Right lung (tissue), 2 donors: ENCODE measurements at regions not wholly inside any gene's neighbourhood (a gene's known extent, or its start where the extent isn't known, plus 50 kb on each side); places are given as distances from the start of the nearest gene placed in this dataset.

Source experiments
- DNase-seq, 2 donors: peaks; one replicate each; pipeline ENCODE4 v3.0.0-alpha.2; 2013

DNA sequence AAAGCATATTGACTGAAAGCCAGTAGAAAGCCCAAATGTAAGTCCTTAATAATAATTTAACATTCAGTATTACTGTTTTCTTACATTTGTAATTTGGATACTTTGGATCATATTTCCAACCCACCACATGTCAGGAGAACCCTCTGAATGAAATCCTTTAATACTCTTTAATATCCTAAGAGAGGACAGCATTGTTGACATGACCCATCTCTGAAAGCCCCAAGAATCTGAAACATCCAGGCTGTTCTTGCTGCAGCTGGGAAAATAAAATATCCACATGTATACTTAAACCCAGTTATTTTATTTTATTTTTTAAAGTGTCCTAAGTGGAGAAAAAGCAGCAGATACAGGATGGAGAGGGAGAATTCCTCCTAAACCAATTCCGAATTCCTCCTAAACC is 130.8 kb upstream of the RIPOR2 start:
- no peak for DNase-seq

GRCh38 chr6:25068866-25069265 is 133.1 kb upstream of the RIPOR2 start:
- no peak for DNase-seq

DNA sequence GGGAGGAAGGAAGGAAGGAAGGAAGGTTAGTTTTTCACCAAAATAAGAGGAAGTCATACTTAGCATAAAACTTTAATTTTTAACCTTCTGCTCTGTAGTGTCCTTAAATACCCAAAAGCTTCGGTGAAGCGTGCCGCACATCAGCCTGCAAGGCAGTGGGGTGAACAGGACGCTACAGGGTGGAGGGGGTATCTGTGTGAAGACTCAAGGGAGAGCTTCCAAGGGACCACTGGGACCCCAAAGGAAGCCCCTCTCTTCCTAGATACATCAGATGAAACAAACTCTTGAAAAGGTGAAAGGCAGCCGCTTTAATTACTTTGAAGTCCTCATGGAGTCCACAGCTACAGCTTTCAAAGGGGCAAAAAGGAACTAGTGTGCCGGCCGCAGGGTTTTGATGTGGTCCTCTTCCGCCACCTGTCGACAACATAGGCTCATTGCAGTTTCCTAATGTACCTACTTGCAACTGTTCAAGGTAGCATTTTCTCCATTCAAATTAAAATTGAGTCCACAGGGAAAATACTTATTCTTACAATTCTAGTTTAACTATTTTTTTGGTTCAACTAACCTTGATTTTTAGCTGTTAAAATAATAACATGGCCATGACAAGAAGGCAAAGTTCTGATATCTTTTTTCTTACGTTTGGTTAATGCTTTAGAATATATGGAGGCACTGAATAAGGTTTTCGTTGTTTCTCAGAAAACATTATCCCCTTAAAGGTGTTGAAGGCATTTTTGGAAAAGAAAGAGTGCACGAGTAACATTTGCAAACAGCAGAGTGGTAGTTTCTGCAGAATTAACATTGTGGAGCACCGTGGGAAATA is 135.0 kb upstream of the RIPOR2 start:
- DNase-seq: peak; percentile 61 to 80

- no peak for DNase-seq
Measured at GRCh38 chr6:25078141-25078540, 142.4 kb upstream of the RIPOR2 start.

DNA sequence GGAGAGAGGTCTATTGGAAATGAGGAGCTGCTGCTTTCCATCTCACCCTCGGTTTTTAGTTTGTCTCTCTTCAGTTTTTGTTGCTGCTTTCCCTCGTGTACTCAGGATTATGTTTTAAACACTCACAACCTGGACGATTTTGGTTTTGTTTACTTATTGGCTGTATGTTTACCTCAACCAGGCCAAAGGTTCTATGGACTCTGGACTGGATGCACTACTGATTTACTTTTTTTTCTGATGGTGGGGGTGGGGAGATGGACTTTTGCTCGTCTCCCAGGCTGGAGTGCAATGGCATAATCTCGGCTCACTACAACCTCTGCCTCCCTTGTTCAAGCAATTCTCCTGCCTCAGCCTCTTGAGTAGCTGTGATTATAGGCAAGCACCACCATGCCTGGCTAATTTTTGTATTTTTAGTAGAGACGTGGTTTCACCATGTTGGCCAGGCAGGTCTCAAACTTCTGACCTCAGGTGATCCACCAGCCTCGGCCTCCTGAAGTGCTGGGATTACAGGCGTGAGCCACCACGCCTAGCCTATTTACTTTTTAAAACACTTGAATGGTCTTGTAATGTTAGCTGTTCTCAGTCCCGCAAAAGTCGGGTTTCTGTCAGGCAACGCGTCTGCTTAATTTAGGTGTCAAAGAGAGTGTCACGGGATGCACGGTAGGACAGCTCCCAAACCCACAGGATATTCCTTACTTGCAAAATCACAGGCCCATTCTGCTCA is 148.2 kb upstream of the RIPOR2 start:
- no peak for DNase-seq

GRCh38 chr6:25084508-25084833 is 148.7 kb upstream of the RIPOR2 start:
- DNase-seq: no peak

DNA sequence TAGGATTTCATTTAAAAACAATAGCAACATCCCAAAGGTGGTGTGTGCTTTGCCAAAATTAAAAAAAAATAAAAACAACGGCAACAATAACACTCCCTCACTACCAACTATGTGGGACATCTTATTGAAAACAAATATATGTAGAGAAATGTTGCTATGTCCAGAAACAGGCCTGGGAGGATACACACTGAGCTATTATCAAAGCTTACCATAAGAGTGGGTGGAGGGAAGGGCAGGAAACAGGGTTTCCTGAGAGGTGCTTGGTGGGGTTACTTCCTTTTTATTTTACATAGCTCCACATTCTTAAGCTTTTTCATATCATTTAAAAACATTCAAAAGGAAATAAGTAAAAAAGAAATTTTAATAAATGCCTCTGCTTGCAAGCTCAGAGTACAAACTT is 150.0 kb upstream of the RIPOR2 start:
- no peak for DNase-seq

- no peak for DNase-seq
Measured at GRCh38 chr6:25086500-25087091, 150.8 kb upstream of the RIPOR2 start.

DNA sequence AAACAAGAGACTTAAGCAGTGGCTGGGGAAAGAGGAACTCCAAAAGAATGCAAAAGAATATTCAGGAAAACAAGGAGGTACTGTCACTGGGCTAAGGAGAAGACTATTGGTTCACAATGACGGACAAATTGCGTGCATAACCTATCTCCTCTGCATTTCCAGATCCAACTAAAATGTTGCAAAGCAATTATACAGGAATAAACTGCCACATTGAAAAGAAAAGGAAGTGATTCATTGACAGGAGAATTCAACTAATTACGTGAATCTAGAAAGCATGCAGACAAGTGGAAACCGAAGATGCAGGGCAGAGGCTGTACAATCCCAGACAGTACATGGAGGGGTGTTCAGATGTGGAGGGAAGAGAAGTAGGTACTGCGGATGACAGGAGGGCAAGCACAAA is 152.8 kb upstream of the RIPOR2 start:
- DNase-seq: no peak

DNA sequence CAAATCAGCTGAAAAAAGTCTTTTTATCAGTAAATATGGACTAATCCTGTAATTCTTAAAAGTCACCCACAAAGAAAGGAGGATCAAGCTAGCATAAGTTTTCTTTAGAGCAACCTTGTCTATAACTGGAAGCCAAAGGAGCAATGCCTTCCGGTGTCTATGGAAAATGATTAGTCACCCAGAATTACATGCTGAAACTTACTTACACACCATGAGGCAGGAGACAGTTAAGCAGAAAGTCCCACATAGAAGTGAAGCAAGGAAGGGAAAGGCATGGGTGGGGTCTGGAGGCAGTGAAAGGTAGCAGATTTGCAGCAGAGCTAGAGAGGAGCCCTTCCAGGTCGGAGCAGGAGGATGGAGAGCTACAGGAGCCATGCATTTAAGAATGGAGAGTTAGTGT is 153.7 kb upstream of the RIPOR2 start:
- no peak for DNase-seq

- no peak for DNase-seq
Measured at GRCh38 chr6:25094726-25095125, 159.0 kb upstream of the RIPOR2 start.

GRCh38 chr6:25100288-25100687 is 164.5 kb upstream of the RIPOR2 start:
- no peak for DNase-seq

GRCh38 chr6:25103603-25104002 is 167.8 kb upstream of the RIPOR2 start:
- no peak for DNase-seq

- no peak for DNase-seq
Measured at GRCh38 chr6:25105070-25105925, 169.5 kb upstream of the RIPOR2 start.

- no peak for DNase-seq
Measured at GRCh38 chr6:25107218-25107617, 171.5 kb upstream of the RIPOR2 start.

DNA sequence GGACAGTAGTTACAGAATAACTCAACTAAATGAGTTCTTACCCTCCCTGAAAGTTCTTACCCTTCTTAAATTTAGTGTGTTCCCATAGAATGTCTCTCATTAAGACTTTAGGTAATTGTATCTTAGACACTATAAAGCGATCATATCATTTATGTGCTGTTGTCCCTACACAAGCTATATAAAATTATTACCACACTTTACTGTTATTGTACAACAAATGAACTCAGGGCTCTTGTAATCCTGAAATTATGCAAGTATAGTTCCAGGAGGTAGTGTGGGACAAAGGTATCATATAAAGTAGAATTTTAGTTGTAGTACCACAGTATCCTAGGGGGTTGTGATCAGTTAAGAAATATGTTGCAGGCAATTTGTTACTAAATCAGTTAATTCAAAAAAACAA is 167.4 kb upstream of the CARMIL1 start:
- DNase-seq: no peak

- DNase-seq: no peak
Measured at GRCh38 chr6:25112322-25112773, 166.8 kb upstream of the CARMIL1 start.

- DNase-seq: no peak
Measured at GRCh38 chr6:25113436-25113835, 165.7 kb upstream of the CARMIL1 start.

- no peak for DNase-seq
Measured at GRCh38 chr6:25118038-25118437, 161.1 kb upstream of the CARMIL1 start.

GRCh38 chr6:25121186-25121585 is 158.0 kb upstream of the CARMIL1 start:
- DNase-seq: no peak

- no peak for DNase-seq
Measured at GRCh38 chr6:25122001-25122400, 157.2 kb upstream of the CARMIL1 start.

- DNase-seq: no peak
Measured at GRCh38 chr6:25122622-25123237, 156.4 kb upstream of the CARMIL1 start.
